ENCODE measurements at regions not wholly inside any gene's neighbourhood (a gene's known extent, or its start where the extent isn't known, plus 50 kb on each side); places are given as distances from the start of the nearest gene placed in this dataset.

GRCh38 chr17:11035681-11036080 is 197.8 kb upstream of the PIRT start:
- TF ChIP-seq POLR2A (IDR thresholded peaks at IDR 0.05) (no peak), CTCF (IDR thresholded peaks at IDR 0.05) (no peak)
- H3K36me3 ChIP-seq (replicated peaks in 1 of 2; ENCODE audit: insufficient read depth in 1 of 2, low read depth in 2 of 2) = no peaks in the 10 kb centered on the region
- intact Hi-C loops (cut with DNase I) = no loop called here
- H3K27ac ChIP-seq = no peak overlapping the region
- ATAC-seq (no peak), DNase-seq (no peak)
- WGBS, 2 donors = 41 to 46% methylated on average over 5 of the region's 5 CpGs
- H3K4me3 ChIP-seq = no peak overlapping the region
- H3K4me1 ChIP-seq = no peaks in the 10 kb centered on the region
- no peaks in the 10 kb centered on the region for H3K9me3 ChIP-seq
- no peaks in the 10 kb centered on the region for H3K27me3 ChIP-seq

- WGBS, 2 donors = 62 to 89% methylated on average over 3 to 4 of the region's 4 CpGs
- DNase-seq (no peak), ATAC-seq (no peak)
- TF ChIP-seq POLR2A (IDR thresholded peaks at IDR 0.05) (no peak), CTCF (IDR thresholded peaks at IDR 0.05) (no peak)
- no peaks in the 10 kb centered on the region for H3K9me3 ChIP-seq
- no peak overlapping the region for H3K4me3 ChIP-seq
- H3K36me3 ChIP-seq (replicated peaks in 1 of 2; ENCODE audit: insufficient read depth in 1 of 2, low read depth in 2 of 2) = no peaks in the 10 kb centered on the region
- H3K4me1 ChIP-seq = no peaks in the 10 kb centered on the region
- H3K27ac ChIP-seq = no peak overlapping the region
- H3K27me3 ChIP-seq = no peaks in the 10 kb centered on the region
- intact Hi-C loops (cut with DNase I) = no loop called here
Measured at GRCh38 chr17:11031787-11032186, 193.9 kb upstream of the PIRT start.

- no peak overlapping the region for H3K27ac ChIP-seq
- no peak overlapping the region for H3K4me3 ChIP-seq
- no peaks in the 10 kb centered on the region for H3K27me3 ChIP-seq
- WGBS, 2 donors = 68 to 75% methylated on average over 3 of the region's 3 CpGs
- no peaks in the 10 kb centered on the region for H3K36me3 ChIP-seq (replicated peaks in 1 of 2; ENCODE audit: insufficient read depth in 1 of 2, low read depth in 2 of 2)
- H3K4me1 ChIP-seq = no peaks in the 10 kb centered on the region
- intact Hi-C loops (cut with DNase I) = no loop called here
- no peaks in the 10 kb centered on the region for H3K9me3 ChIP-seq
- DNase-seq (no peak), ATAC-seq (no peak)
- TF ChIP-seq POLR2A (IDR thresholded peaks at IDR 0.05) = no peak
- TF ChIP-seq CTCF (IDR thresholded peaks at IDR 0.05) = no peak
Measured at GRCh38 chr17:11029791-11030190, 191.9 kb upstream of the PIRT start.

GRCh38 chr17:11028349-11028748 is 190.5 kb upstream of the PIRT start:
- H3K4me1 ChIP-seq = no peaks in the 10 kb centered on the region
- ATAC-seq (no peak), DNase-seq (no peak)
- H3K36me3 ChIP-seq (replicated peaks in 1 of 2; ENCODE audit: insufficient read depth in 1 of 2, low read depth in 2 of 2) = no peaks in the 10 kb centered on the region
- H3K27ac ChIP-seq = no peak overlapping the region
- intact Hi-C loops (cut with DNase I) = no loop called here
- H3K27me3 ChIP-seq = no peaks in the 10 kb centered on the region
- WGBS, 2 donors = 55 to 72% methylated on average over 3 of the region's 3 CpGs
- no peaks in the 10 kb centered on the region for H3K9me3 ChIP-seq
- TF ChIP-seq POLR2A (IDR thresholded peaks at IDR 0.05) (no peak), CTCF (IDR thresholded peaks at IDR 0.05) (no peak)
- no peak overlapping the region for H3K4me3 ChIP-seq

GRCh38 chr17:11026903-11027302 is 189.0 kb upstream of the PIRT start:
- DNase-seq (no peak), ATAC-seq (no peak)
- Histone ChIP-seq H3K27me3 (no peaks in the 10 kb centered on the region), H3K27ac (no peak overlapping the region), H3K9me3 (no peaks in the 10 kb centered on the region), H3K4me1 (no peaks in the 10 kb centered on the region), H3K36me3 (replicated peaks in 1 of 2; ENCODE audit: insufficient read depth in 1 of 2, low read depth in 2 of 2) (no peaks in the 10 kb centered on the region), H3K4me3 (no peak overlapping the region)
- 66 to 90% methylated on average over 2 of the region's 2 CpGs for WGBS, 2 donors
- TF ChIP-seq POLR2A (IDR thresholded peaks at IDR 0.05) (no peak), CTCF (IDR thresholded peaks at IDR 0.05) (no peak)
- intact Hi-C loops (cut with DNase I) = no loop called here

All from body of pancreas (tissue), 4 donors.